GM06990 (cell line): ENCODE measurements at regions not wholly inside any gene's neighbourhood (a gene's known extent, or its start where the extent isn't known, plus 50 kb on each side); places are given as distances from the start of the nearest gene placed in this dataset.

ENCODE experiments used
- DNase-seq: peaks from one replicate; pipeline ENCODE4 v3.0.0-alpha.2; 2011; ENCODE audit not compliant: insufficient read length; ENCODE audit errors: extremely low read depth
- H3K27me3 ChIP-seq: replicated peaks from 2 replicates; pipeline ENCODE4 v1.6.0; 2011; ENCODE audit warnings: low read length; ENCODE audit not compliant: control insufficient read depth, insufficient read depth
- H3K36me3 ChIP-seq: 2 replicates; pipeline ENCODE4 v1.5.1; 2011; ENCODE audit warnings: low read length; ENCODE audit not compliant: control insufficient read depth, insufficient read depth
- H3K4me3 ChIP-seq: replicated peaks from 2 replicates; pipeline ENCODE4 v1.5.1; 2011; ENCODE audit warnings: low read depth, mild to moderate bottlenecking, control low read depth, low read length
- TF ChIP-seq, protein P1 (sequence below): IDR thresholded peaks from 2 replicates; pipeline ENCODE4 v1.5.1; 2011; ENCODE audit warnings: low read length, control low read depth, mild to moderate bottlenecking, inconsistent platforms; ENCODE audit not compliant: insufficient read depth, poor library complexity, severe bottlenecking

GRCh38 chr18:66949419-66949818, 345.5 kb upstream of the CDH19 start:
- Histone ChIP-seq H3K4me3 (no peak overlapping the region), H3K27me3 (no peaks in the 10 kb centered on the region), H3K36me3 (no peaks in the 10 kb centered on the region)
- DNase-seq: no peak
- TF ChIP-seq, protein P1, sequence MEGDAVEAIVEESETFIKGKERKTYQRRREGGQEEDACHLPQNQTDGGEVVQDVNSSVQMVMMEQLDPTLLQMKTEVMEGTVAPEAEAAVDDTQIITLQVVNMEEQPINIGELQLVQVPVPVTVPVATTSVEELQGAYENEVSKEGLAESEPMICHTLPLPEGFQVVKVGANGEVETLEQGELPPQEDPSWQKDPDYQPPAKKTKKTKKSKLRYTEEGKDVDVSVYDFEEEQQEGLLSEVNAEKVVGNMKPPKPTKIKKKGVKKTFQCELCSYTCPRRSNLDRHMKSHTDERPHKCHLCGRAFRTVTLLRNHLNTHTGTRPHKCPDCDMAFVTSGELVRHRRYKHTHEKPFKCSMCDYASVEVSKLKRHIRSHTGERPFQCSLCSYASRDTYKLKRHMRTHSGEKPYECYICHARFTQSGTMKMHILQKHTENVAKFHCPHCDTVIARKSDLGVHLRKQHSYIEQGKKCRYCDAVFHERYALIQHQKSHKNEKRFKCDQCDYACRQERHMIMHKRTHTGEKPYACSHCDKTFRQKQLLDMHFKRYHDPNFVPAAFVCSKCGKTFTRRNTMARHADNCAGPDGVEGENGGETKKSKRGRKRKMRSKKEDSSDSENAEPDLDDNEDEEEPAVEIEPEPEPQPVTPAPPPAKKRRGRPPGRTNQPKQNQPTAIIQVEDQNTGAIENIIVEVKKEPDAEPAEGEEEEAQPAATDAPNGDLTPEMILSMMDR: no peak

- H3K36me3 ChIP-seq: no peaks in the 10 kb centered on the region
- H3K4me3 ChIP-seq: no peak overlapping the region
- H3K27me3 ChIP-seq: no peaks in the 10 kb centered on the region
- no peak for DNase-seq
- TF ChIP-seq, protein P1: no peak
Measured at GRCh38 chr18:66937546-66937945, 333.7 kb upstream of the CDH19 start.

- no peaks in the 10 kb centered on the region for H3K27me3 ChIP-seq
- no peaks in the 10 kb centered on the region for H3K36me3 ChIP-seq
- no peak for DNase-seq
- TF ChIP-seq, protein P1: no peak
- no peak overlapping the region for H3K4me3 ChIP-seq
Measured at GRCh38 chr18:66931010-66931409, 327.1 kb upstream of the CDH19 start.

- DNase-seq: no peak
- TF ChIP-seq, protein P1: no peak
Measured at GRCh38 chr18:66916834-66917233, 312.9 kb upstream of the CDH19 start.

DNA sequence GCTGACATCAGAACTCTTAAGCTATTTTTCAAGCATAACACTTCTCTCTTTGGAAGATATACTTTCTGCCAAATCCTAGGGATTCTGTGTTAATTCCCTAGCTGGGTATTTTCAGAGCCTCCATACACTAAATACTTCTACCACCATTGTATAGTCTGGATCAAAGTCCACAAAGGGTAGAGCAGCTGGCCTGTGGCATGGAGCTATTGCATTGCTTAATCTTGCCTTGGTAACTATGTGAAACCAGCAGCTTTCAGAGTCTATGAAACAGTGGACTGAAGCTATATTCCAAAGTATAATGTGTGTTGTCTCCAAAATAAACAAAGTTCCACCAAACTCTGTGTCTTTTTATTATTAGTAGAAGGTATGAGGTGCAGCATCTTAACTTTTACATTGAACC, 296.9 kb upstream of the CDH19 start:
- H3K27me3 ChIP-seq: no peaks in the 10 kb centered on the region
- DNase-seq: no peak
- TF ChIP-seq, protein P1: no peak

More at GRCh38 chr18:66916834-66917233, 312.9 kb upstream of the CDH19 start:
- no peaks in the 10 kb centered on the region for H3K36me3 ChIP-seq
- H3K4me3 ChIP-seq: no peak overlapping the region
- no peaks in the 10 kb centered on the region for H3K27me3 ChIP-seq

GRCh38 chr18:66895631-66896030, 291.7 kb upstream of the CDH19 start:
- no peaks in the 10 kb centered on the region for H3K36me3 ChIP-seq
- TF ChIP-seq, protein P1: no peak
- no peaks in the 10 kb centered on the region for H3K27me3 ChIP-seq
- DNase-seq: no peak
- no peak overlapping the region for H3K4me3 ChIP-seq

More for the DNA sequence above, 296.9 kb upstream of the CDH19 start:
- no peak overlapping the region for H3K4me3 ChIP-seq
- H3K36me3 ChIP-seq: no peaks in the 10 kb centered on the region
